HepG2 (cell line): ENCODE measurements at regions not wholly inside any gene's neighbourhood (a gene's known extent, or its start where the extent isn't known, plus 50 kb on each side); places are given as distances from the start of the nearest gene placed in this dataset.

Experiments
- ATF1 ChIP-seq: IDR thresholded peaks from 2 replicates; pipeline ENCODE4 v1.6.1; 2016; ENCODE audit warnings: mild to moderate bottlenecking, control low read depth
- BORCS8-MEF2B ChIP-seq: sonication (generic); formaldehyde crosslinking; IDR thresholded peaks from 2 replicates; pipeline ENCODE4 v1.8.0; 2022; ENCODE audit warnings: mild to moderate bottlenecking, missing genetic modification reagents
- CREB1 ChIP-seq, 2 experiments: fragments of 450-650 bp in 1 of 2; IDR thresholded peaks; 2 replicates each; pipeline ENCODE4 v1.6.1; 2016 to 2017; ENCODE audit warnings: control low read depth in 1 of 2, mild to moderate bottlenecking in 1 of 2, missing compliant biosample characterization in 1 of 2, missing genetic modification characterization in 1 of 2
- ISL2 ChIP-seq: sonication (generic); formaldehyde crosslinking; IDR thresholded peaks from 2 replicates; pipeline ENCODE4 v1.5.0; 2020; ENCODE audit warnings: missing genetic modification reagents
- KDM1A ChIP-seq: IDR thresholded peaks from 2 replicates; pipeline ENCODE4 v1.6.1; 2016; ENCODE audit warnings: missing compliant biosample characterization
- MIXL1 ChIP-seq: IDR thresholded peaks from 2 replicates; pipeline ENCODE4 v1.6.1; 2016
- NCOR1 ChIP-seq: fragments of 200-600 bp; sonication (generic); IDR thresholded peaks from 2 replicates; pipeline ENCODE4 v1.7.0; 2017; ENCODE audit warnings: antibody characterized with exemption, low read length, borderline replicate concordance
- NFATC3 ChIP-seq: sonication (generic); formaldehyde crosslinking; IDR thresholded peaks from 2 replicates; pipeline ENCODE4 v1.5.1; 2020; ENCODE audit warnings: mild to moderate bottlenecking, missing genetic modification reagents
- SP1 ChIP-seq, 2 experiments: fragments of 450-650 bp in 1 of 2; sonication (generic) in 1 of 2; formaldehyde crosslinking in 1 of 2; IDR thresholded peaks; 2 replicates each; pipeline versions ENCODE4 v1.4.0 to v1.6.1; 2016 to 2020; ENCODE audit warnings: missing genetic modification reagents in 1 of 2
- ZBED4 ChIP-seq: sonication (generic); formaldehyde crosslinking; IDR thresholded peaks from 2 replicates; pipeline ENCODE4 v1.4.0; 2020; ENCODE audit warnings: missing genetic modification reagents, borderline replicate concordance
- ZBTB42 ChIP-seq: sonication (generic); formaldehyde crosslinking; IDR thresholded peaks from 2 replicates; pipeline ENCODE4 v1.5.0; 2020; ENCODE audit warnings: mild to moderate bottlenecking, missing genetic modification reagents
- ZNF20 ChIP-seq: sonication (generic); formaldehyde crosslinking; IDR thresholded peaks from 2 replicates; pipeline ENCODE4 v1.4.0; 2020; ENCODE audit warnings: mild to moderate bottlenecking, moderate library complexity, missing genetic modification reagents
- ZNF317 ChIP-seq: sonication (generic); formaldehyde crosslinking; IDR thresholded peaks from 2 replicates; pipeline ENCODE4 v1.5.0; 2020; ENCODE audit warnings: mild to moderate bottlenecking, missing genetic modification reagents
- ZNF512 ChIP-seq: sonication (generic); formaldehyde crosslinking; IDR thresholded peaks from 2 replicates; pipeline ENCODE4 v1.4.0; 2020; ENCODE audit warnings: mild to moderate bottlenecking, missing genetic modification reagents
- ZNF552 ChIP-seq: sonication (generic); formaldehyde crosslinking; IDR thresholded peaks from 2 replicates; pipeline ENCODE4 v1.9.0; 2022; ENCODE audit warnings: missing genetic modification reagents, mild to moderate bottlenecking, borderline replicate concordance
- ZNF589 ChIP-seq: sonication (generic); formaldehyde crosslinking; conservative IDR thresholded peaks from 2 replicates; pipeline ENCODE4 v1.8.0; 2022; ENCODE audit warnings: mild to moderate bottlenecking, moderate library complexity, missing genetic modification reagents
- TF ChIP-seq, protein P1 (sequence below): sonication (generic); formaldehyde crosslinking; IDR thresholded peaks from 2 replicates; pipeline ENCODE4 v1.5.0; 2020; ENCODE audit warnings: missing genetic modification reagents
- TF ChIP-seq, protein P2 (sequence below): IDR thresholded peaks from 2 replicates; pipeline ENCODE4 v1.6.1; 2016; ENCODE audit warnings: low read depth, control low read depth
- TF ChIP-seq, protein P3 (sequence below): IDR thresholded peaks from 2 replicates; pipeline ENCODE4 v1.6.1; 2016; ENCODE audit warnings: control low read depth

GRCh38 chr9:70470050-70471015 is 55.9 kb upstream of the KLF9 start (continued):
- TF ChIP-seq, protein P1, sequence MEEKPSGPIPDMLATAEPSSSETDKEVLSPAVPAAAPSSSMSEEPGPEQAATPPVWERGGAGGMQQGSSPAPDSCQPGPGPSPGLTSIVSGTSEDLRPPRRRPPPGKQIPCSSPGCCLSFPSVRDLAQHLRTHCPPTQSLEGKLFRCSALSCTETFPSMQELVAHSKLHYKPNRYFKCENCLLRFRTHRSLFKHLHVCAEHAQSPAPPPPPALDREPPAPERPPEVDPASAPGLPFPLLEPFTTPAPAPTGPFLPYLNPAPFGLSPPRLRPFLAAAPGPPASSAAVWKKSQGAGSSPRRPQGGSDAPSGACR (CRISPR knock-in tag), result no peak
- peak; percentile 3; the same call in 1 of the 2 replicates for TF ChIP-seq CREB1 (IDR thresholded peaks at IDR 0.05)
- TF ChIP-seq CREB1 (CRISPR knock-in tag; IDR thresholded peaks at IDR 0.05), result no peak; the same call in 1 of the 2 replicates
- TF ChIP-seq BORCS8-MEF2B, result peak; percentile 79; the same call in 1 of the 2 replicates
- TF ChIP-seq MIXL1 (CRISPR knock-in tag), result peak; percentile 90
- no peak for TF ChIP-seq ZNF317 (CRISPR knock-in tag)
- no peak for TF ChIP-seq ZNF20 (CRISPR knock-in tag)
- TF ChIP-seq ZBTB42 (CRISPR knock-in tag), result no peak
- no peak for TF ChIP-seq ATF1 (CRISPR knock-in tag)
- TF ChIP-seq NCOR1, result peak; percentile 92
- no peak for TF ChIP-seq ZNF589
- TF ChIP-seq, protein P2, sequence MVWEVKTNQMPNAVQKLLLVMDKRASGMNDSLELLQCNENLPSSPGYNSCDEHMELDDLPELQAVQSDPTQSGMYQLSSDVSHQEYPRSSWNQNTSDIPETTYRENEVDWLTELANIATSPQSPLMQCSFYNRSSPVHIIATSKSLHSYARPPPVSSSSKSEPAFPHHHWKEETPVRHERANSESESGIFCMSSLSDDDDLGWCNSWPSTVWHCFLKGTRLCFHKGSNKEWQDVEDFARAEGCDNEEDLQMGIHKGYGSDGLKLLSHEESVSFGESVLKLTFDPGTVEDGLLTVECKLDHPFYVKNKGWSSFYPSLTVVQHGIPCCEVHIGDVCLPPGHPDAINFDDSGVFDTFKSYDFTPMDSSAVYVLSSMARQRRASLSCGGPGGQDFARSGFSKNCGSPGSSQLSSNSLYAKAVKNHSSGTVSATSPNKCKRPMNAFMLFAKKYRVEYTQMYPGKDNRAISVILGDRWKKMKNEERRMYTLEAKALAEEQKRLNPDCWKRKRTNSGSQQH, result peak; percentile 80; the same call in 1 of the 2 replicates
- TF ChIP-seq ZNF552 (CRISPR knock-in tag), result no peak
- peak; percentile 44; the same call in 1 of the 2 replicates for TF ChIP-seq KDM1A
- TF ChIP-seq SP1 (IDR thresholded peaks at IDR 0.05), result no peak
- no peak for TF ChIP-seq SP1 (CRISPR knock-in tag; IDR thresholded peaks at IDR 0.05)
- TF ChIP-seq ZBED4, result peak; percentile 53; the same call in 1 of the 2 replicates
- TF ChIP-seq NFATC3, result no peak
- TF ChIP-seq ISL2, result peak; percentile 58
- TF ChIP-seq, protein P3, sequence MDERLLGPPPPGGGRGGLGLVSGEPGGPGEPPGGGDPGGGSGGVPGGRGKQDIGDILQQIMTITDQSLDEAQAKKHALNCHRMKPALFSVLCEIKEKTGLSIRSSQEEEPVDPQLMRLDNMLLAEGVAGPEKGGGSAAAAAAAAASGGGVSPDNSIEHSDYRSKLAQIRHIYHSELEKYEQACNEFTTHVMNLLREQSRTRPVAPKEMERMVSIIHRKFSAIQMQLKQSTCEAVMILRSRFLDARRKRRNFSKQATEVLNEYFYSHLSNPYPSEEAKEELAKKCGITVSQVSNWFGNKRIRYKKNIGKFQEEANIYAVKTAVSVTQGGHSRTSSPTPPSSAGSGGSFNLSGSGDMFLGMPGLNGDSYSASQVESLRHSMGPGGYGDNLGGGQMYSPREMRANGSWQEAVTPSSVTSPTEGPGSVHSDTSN, result peak; percentile 50; the same call in 1 of the 2 replicates
- no peak for TF ChIP-seq ZNF512 (CRISPR knock-in tag)
